SK-N-SH (cell line): ENCODE measurements at regions not wholly inside any gene's neighbourhood (a gene's known extent, or its start where the extent isn't known, plus 50 kb on each side); places are given as distances from the start of the nearest gene placed in this dataset.

ENCODE experiments used
- CTCF ChIA-PET: fragments of 300-600, 350-600 bp; formaldehyde crosslinking; extraction: SDS; loops from one replicate; lab custom pipeline; 2021; lab: Yijun Ruan, JAX
- POLR2A ChIA-PET: fragments of 350-600 bp; sonication (Branson Sonifier 250); formaldehyde crosslinking; extraction: SDS; loops from one replicate; lab custom pipeline; 2020; ENCODE audit warnings: antibody characterized with exemption, inconsistent platforms; lab: Yijun Ruan, JAX
- DNase-seq: peaks from one replicate; pipeline ENCODE4 v3.0.0; 2012
- H2AFZ ChIP-seq: fragments of 200-600 bp; sonication (generic); 2 replicates; pipeline ENCODE4 v1.8.1; 2016; ENCODE audit warnings: antibody characterized with exemption, mild to moderate bottlenecking, low read depth
- H3F3A ChIP-seq: fragments of 200-600 bp; sonication (generic); replicated peaks from 2 replicates; pipeline ENCODE3; 2016; ENCODE audit warnings: antibody characterized with exemption, mild to moderate bottlenecking; ENCODE audit not compliant: insufficient read depth
- H3K27ac ChIP-seq, 2 experiments: fragments of 200-500 bp in 1 of 2; fragments of 200-600 bp in 1 of 2; sonication (Bioruptor generic) in 1 of 2; sonication (generic), shearing (Covaris generic) in 1 of 2; 2 replicates each; pipeline versions ENCODE4 v1.5.1 to v1.6.1; 2014 to 2016; ENCODE audit warnings: low read depth in 2 of 2, inconsistent platforms in 1 of 2, low read length in 1 of 2, mild to moderate bottlenecking in 1 of 2, mixed read lengths in 1 of 2
- H3K27me3 ChIP-seq: fragments of 200-600 bp; sonication (generic), shearing (Covaris generic); 2 replicates; pipeline ENCODE4 v1.6.1; 2016; ENCODE audit warnings: mixed run types; ENCODE audit not compliant: insufficient read depth
- H3K36me3 ChIP-seq, 2 experiments: fragments of 200-500 bp in 1 of 2; fragments of 200-600 bp in 1 of 2; sonication (Bioruptor generic) in 1 of 2; sonication (generic) in 1 of 2; replicated peaks in 1 of 2; 2 replicates each; pipeline versions ENCODE3 to v1.5.1; 2014 to 2016; ENCODE audit warnings: low read length in 1 of 2, mild to moderate bottlenecking in 1 of 2; ENCODE audit not compliant: insufficient read depth in 2 of 2, control insufficient read depth in 1 of 2
- H3K4me1 ChIP-seq, 2 experiments: fragments of 200-500 bp in 1 of 2; fragments of 200-600 bp in 1 of 2; sonication (Bioruptor generic) in 1 of 2; sonication (generic), shearing (Covaris generic) in 1 of 2; 2 replicates each; pipeline versions ENCODE4 v1.5.1 to v1.6.1; 2014 to 2016; ENCODE audit warnings: low read depth in 1 of 2, low read length in 1 of 2, mixed run types in 1 of 2; ENCODE audit not compliant: insufficient read depth in 2 of 2, control insufficient read depth in 1 of 2
- H3K4me2 ChIP-seq: fragments of 200-600 bp; sonication (generic), shearing (Covaris generic); 2 replicates; pipeline ENCODE4 v1.6.1; 2017; ENCODE audit warnings: mixed run types
- H3K4me3 ChIP-seq, 2 experiments: fragments of 200-500 bp in 1 of 2; fragments of 200-600 bp in 1 of 2; sonication (Bioruptor generic) in 1 of 2; sonication (generic), shearing (Covaris generic) in 1 of 2; 2 replicates each; pipeline versions ENCODE4 v1.5.1 to v1.8.1; 2014 to 2016; ENCODE audit warnings: low read depth in 2 of 2, inconsistent platforms in 1 of 2, low read length in 1 of 2, mild to moderate bottlenecking in 1 of 2, mixed read lengths in 1 of 2, moderate library complexity in 1 of 2
- H3K79me2 ChIP-seq: fragments of 200-600 bp; sonication (generic); 2 replicates; pipeline ENCODE4 v1.8.1; 2017; ENCODE audit warnings: mild to moderate bottlenecking; ENCODE audit not compliant: insufficient read depth
- H3K9ac ChIP-seq: fragments of 200-600 bp; sonication (generic); 2 replicates; pipeline ENCODE4 v1.6.1; 2017; ENCODE audit warnings: mixed run types
- H3K9me2 ChIP-seq: fragments of 200-600 bp; sonication (generic); 2 replicates; pipeline ENCODE4 v1.6.1; 2017; ENCODE audit warnings: mixed run types
- H3K9me3 ChIP-seq: fragments of 200-600 bp; sonication (generic); 2 replicates; pipeline ENCODE4 v1.6.1; 2017; ENCODE audit warnings: mixed run types, mild to moderate bottlenecking, moderate library complexity
- H4K20me1 ChIP-seq: fragments of 200-600 bp; sonication (generic); 2 replicates; pipeline ENCODE4 v1.6.1; 2017; ENCODE audit warnings: mild to moderate bottlenecking, mixed run types; ENCODE audit not compliant: insufficient read depth
- CHD2 ChIP-seq: fragments of 150-350 bp; IDR thresholded peaks from 2 replicates; pipeline ENCODE4 v1.6.1; 2018; ENCODE audit warnings: low read length; ENCODE audit not compliant: partially characterized antibody
- ELF1 ChIP-seq: IDR thresholded peaks from 2 replicates; pipeline ENCODE4 v1.4.0; 2012
- IRF3 ChIP-seq: fragments of 150-350 bp; IDR thresholded peaks from 2 replicates; pipeline ENCODE4 v1.6.1; 2016; ENCODE audit warnings: mild to moderate bottlenecking, low read depth, low read length
- MAX ChIP-seq: IDR thresholded peaks from 2 replicates; pipeline ENCODE4 v1.4.0; 2012; ENCODE audit warnings: low read depth
- MXI1 ChIP-seq: IDR thresholded peaks from 2 replicates; pipeline ENCODE4 v1.6.1; 2012; ENCODE audit warnings: mild to moderate bottlenecking, low read depth, low read length, improper control_type of control experiment
- REST ChIP-seq: IDR thresholded peaks from 2 replicates; pipeline ENCODE4 v1.6.1; 2012; ENCODE audit warnings: mild to moderate bottlenecking, low read depth, low read length, moderate library complexity
- RFX5 ChIP-seq: IDR thresholded peaks from 2 replicates; pipeline ENCODE4 v1.6.1; 2012; ENCODE audit warnings: mild to moderate bottlenecking, improper control_type of control experiment, low read length
- SMC3 ChIP-seq: IDR thresholded peaks from 2 replicates; pipeline ENCODE4 v1.6.1; 2012; ENCODE audit warnings: low read depth, low read length, improper control_type of control experiment
- TAF1 ChIP-seq: IDR thresholded peaks from 2 replicates; pipeline ENCODE4 v1.6.1; 2012; ENCODE audit warnings: low read depth, mild to moderate bottlenecking, low read length, moderate library complexity, borderline replicate concordance
- TCF12 ChIP-seq: IDR thresholded peaks from 2 replicates; pipeline ENCODE4 v1.4.0; 2012
- USF1 ChIP-seq: IDR thresholded peaks from 2 replicates; pipeline ENCODE4 v1.4.0; 2012; ENCODE audit warnings: low read depth, borderline replicate concordance
- USF2 ChIP-seq: fragments of 150-350 bp; IDR thresholded peaks from 2 replicates; pipeline ENCODE4 v1.6.1; 2017; ENCODE audit warnings: antibody characterized with exemption, low read length, low read depth, borderline replicate concordance
- WGBS: methylation state at CpG from one replicate; pipeline ENCODE4 v1.1.6; 2017; ENCODE audit warnings: low lambda C conversion rate; 5-methylcytosine and 5-hydroxymethylcytosine counted together

GRCh38 chr5:23402585-23402984 lies 104.8 kb upstream of the PRDM9 start (continued):
- TF ChIP-seq REST = no peak
- TF ChIP-seq CHD2 = no peak
- TF ChIP-seq USF2 = no peak

GRCh38 chr5:23400951-23401350 lies 106.5 kb upstream of the PRDM9 start:
- CTCF ChIA-PET = no interaction called here
- no peaks in the 10 kb centered on the region for H3K27me3 ChIP-seq
- no peaks in the 10 kb centered on the region for H3F3A ChIP-seq

More at GRCh38 chr5:23400951-23401350, 106.5 kb upstream of the PRDM9 start:
- 3% methylated on average over 5 of the region's 5 CpGs for WGBS
- DNase-seq = no peak
- POLR2A ChIA-PET = no interaction called here
- Histone ChIP-seq H2AFZ (no peak overlapping the region), H3K9me3 (no peaks in the 10 kb centered on the region), H3K4me1 (no peaks in the 10 kb centered on the region), H3K27ac (no peak overlapping the region), H3K9me2 (no peaks in the 10 kb centered on the region), H3K9ac (no peak overlapping the region), H3K79me2 (no peaks in the 10 kb centered on the region), H3K4me2 (no peak overlapping the region), H3K36me3 (no peaks in the 10 kb centered on the region), H3K4me3 (no peak overlapping the region), H4K20me1 (no peaks in the 10 kb centered on the region)
- TF ChIP-seq IRF3 (no peak), USF2 (no peak), TCF12 (no peak), SMC3 (no peak), USF1 (no peak), TAF1 (no peak), ELF1 (no peak), RFX5 (no peak), MAX (no peak), MXI1 (no peak)
